Thoracic aorta (tissue), 2 donors: ENCODE measurements at regions not wholly inside any gene's neighbourhood (a gene's known extent, or its start where the extent isn't known, plus 50 kb on each side); places are given as distances from the start of the nearest gene placed in this dataset.

Experiments used
- ATAC-seq: fragments of 150-250 bp; one replicate; pipeline ENCODE4 v1.8.0; 2017; ENCODE audit warnings: low read depth; ENCODE audit not compliant: insufficient number of reproducible peaks, low FRiP score
- DNase-seq: peaks from one replicate; pipeline ENCODE4 v3.0.0-alpha.2; 2020; ENCODE audit warnings: low spot score
- H3K27ac ChIP-seq, 2 donors: fragments of 200-600 bp; sonication (generic); 1 replicate in 1 of 2; 2 replicates in 1 of 2; pipeline ENCODE4 v1.5.1; 2016; ENCODE audit warnings: mild to moderate bottlenecking in 2 of 2, moderate library complexity in 2 of 2
- H3K27me3 ChIP-seq: fragments of 200-600 bp; sonication (generic); replicated peaks from 2 replicates; pipeline ENCODE4 v1.6.0; 2016; ENCODE audit warnings: mild to moderate bottlenecking; ENCODE audit not compliant: insufficient read depth
- H3K36me3 ChIP-seq: fragments of 200-600 bp; sonication (generic); one replicate; pipeline ENCODE4 v1.5.1; 2016
- H3K4me1 ChIP-seq, 2 donors: fragments of 200-600 bp; sonication (generic); 1 replicate in 1 of 2; 2 replicates in 1 of 2; pipeline versions ENCODE4 v1.5.1 to v1.6.0; 2016; ENCODE audit warnings: low read depth in 2 of 2, mild to moderate bottlenecking in 1 of 2; ENCODE audit not compliant: control insufficient read depth in 1 of 2
- H3K4me3 ChIP-seq: fragments of 200-600 bp; sonication (generic); 2 replicates; pipeline ENCODE4 v1.5.1; 2016; ENCODE audit warnings: mild to moderate bottlenecking
- H3K9me3 ChIP-seq: fragments of 200-600 bp; sonication (generic); 2 replicates; pipeline ENCODE4 v1.5.1; 2016
- TF ChIP-seq, protein P1 (sequence below): fragments of 200-600 bp; sonication (generic); IDR thresholded peaks from one replicate; pipeline ENCODE4 v1.5.1; 2019; ENCODE audit warnings: antibody characterized with exemption

DNA sequence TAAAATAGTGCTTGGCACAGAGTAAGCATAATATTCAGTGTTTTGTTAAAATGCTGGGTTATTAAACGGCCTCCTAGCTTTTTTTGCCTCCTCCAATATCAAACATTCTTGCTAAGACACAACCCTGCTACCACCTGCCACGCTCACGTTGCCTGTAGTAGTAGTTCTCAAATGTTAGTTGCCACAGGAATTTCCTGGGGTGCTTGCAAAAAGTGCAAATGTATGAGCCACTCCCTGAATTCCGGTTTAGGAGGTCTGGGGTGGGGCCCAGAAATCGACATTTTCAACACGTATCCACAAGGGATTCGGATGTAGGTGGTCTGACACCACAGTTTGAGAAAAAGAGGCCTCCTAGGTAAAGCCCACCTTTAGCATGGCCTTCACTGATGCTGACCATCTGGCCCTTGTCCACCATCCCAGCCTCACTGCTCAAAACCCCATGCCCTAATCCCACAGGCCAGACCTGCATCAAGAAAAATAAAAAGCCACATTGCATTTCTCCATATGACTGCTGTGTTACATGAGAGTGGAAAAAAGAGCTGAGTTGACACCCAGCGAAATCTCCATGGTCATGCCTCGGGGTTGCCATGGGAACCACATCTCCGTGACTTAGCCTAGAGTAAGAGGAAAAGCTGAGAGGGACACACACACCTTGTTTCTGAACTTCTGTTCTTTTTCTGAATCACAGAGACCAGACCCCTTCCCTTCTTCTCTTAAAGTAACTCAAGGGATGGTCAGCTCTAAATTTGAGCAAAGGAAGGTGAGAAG lies 116.4 kb upstream of the HES1 start:
- no peak for DNase-seq
- Histone ChIP-seq H3K9me3 (no peaks in the 10 kb centered on the region), H3K4me3 (no peak overlapping the region), H3K4me1 (no peaks in the 10 kb centered on the region), H3K27ac (no peak overlapping the region), H3K36me3 (no peaks in the 10 kb centered on the region), H3K27me3 (no peaks in the 10 kb centered on the region)
- TF ChIP-seq, protein P1, sequence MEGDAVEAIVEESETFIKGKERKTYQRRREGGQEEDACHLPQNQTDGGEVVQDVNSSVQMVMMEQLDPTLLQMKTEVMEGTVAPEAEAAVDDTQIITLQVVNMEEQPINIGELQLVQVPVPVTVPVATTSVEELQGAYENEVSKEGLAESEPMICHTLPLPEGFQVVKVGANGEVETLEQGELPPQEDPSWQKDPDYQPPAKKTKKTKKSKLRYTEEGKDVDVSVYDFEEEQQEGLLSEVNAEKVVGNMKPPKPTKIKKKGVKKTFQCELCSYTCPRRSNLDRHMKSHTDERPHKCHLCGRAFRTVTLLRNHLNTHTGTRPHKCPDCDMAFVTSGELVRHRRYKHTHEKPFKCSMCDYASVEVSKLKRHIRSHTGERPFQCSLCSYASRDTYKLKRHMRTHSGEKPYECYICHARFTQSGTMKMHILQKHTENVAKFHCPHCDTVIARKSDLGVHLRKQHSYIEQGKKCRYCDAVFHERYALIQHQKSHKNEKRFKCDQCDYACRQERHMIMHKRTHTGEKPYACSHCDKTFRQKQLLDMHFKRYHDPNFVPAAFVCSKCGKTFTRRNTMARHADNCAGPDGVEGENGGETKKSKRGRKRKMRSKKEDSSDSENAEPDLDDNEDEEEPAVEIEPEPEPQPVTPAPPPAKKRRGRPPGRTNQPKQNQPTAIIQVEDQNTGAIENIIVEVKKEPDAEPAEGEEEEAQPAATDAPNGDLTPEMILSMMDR, result no peak
- no peak for ATAC-seq

DNA sequence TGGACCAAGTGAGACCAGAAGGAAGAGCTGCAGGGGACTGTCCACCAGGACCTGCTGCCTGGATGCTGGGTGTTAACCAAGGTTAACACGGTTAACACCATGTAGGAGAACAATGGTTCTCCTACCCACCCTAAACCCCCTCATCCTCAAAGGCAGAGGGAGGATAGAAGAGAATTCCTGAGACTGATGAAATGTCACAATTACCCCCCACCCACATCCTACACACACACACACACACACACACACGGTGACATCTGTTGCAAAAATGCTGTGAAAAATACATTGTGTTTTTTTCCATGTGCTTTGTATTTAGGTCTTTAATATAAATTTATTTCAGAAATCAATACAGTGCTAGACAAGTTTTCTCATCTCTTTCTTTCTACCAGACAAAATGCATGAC lies 113.9 kb upstream of the HES1 start:
- no peak for ATAC-seq
- TF ChIP-seq, protein P1, result no peak
- no peaks in the 10 kb centered on the region for H3K4me1 ChIP-seq
- H3K27ac ChIP-seq, result no peak overlapping the region
- H3K27me3 ChIP-seq, result no peaks in the 10 kb centered on the region
- H3K4me3 ChIP-seq, result no peak overlapping the region
- H3K36me3 ChIP-seq, result no peaks in the 10 kb centered on the region
- no peaks in the 10 kb centered on the region for H3K9me3 ChIP-seq
- no peak for DNase-seq

DNA sequence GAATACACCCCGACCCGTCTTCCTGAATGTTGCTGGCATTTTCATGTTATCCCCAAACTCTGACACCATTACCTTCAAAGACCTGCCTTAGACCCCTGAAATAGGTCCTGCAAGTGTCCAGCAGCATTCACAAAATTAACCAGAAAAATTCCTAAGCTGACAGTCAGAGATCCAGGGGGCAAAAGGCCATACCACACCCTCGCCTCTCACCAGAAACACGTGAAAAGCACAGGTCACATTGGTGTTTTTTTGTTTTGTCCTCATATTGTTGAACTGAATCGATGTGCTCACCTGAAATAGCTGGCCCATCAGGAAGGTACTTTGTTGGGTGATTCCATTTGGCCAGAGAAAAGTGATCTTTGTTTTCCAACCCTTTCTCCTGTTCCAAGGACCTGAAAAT lies 113.1 kb upstream of the HES1 start:
- Histone ChIP-seq H3K27ac (no peak overlapping the region), H3K4me1 (no peaks in the 10 kb centered on the region), H3K9me3 (no peaks in the 10 kb centered on the region), H3K27me3 (no peaks in the 10 kb centered on the region), H3K36me3 (no peaks in the 10 kb centered on the region), H3K4me3 (no peak overlapping the region)
- ATAC-seq (no peak), DNase-seq (no peak)
- TF ChIP-seq, protein P1, result no peak

DNA sequence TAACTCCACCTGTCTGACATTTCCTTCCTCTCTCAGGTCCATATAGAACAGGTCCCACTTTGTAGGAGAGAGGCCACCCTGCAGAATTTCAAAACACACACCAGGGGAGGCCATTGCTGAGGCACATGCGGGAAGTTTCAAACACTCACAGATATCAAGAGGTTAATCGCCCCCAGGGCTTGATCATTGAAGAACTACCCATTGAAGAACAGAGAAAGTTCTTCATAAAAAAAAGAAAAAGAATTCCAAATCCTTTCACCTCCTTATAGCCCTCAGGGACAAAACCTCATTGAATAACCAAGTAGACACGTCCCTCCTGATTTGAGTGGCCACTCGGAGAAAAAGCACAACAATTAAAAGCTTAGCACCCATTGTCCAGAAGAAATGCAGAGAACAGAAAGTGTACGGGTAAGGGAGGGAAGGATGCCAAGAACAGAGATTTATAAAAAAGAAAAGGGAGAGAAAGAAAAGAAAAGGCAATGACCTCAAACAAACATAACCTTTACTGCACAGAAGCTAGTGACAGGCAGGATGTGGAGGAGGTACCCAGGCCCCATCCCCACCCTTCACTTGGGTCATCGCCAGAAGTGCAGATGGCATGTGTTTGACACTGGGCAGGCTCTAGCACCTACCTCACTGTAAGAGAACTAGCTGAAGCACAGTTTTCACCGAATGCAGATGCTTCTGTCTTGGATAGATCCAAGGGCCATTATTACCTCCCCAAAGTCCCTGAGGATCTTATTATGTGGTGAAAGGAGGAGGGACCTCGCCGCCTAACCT lies 112.3 kb upstream of the HES1 start:
- Histone ChIP-seq H3K36me3 (no peaks in the 10 kb centered on the region), H3K4me3 (no peak overlapping the region), H3K4me1 (no peaks in the 10 kb centered on the region), H3K27ac (no peak overlapping the region), H3K9me3 (no peaks in the 10 kb centered on the region), H3K27me3 (no peaks in the 10 kb centered on the region)
- TF ChIP-seq, protein P1, result no peak
- ATAC-seq, result no peak
- no peak for DNase-seq

DNA sequence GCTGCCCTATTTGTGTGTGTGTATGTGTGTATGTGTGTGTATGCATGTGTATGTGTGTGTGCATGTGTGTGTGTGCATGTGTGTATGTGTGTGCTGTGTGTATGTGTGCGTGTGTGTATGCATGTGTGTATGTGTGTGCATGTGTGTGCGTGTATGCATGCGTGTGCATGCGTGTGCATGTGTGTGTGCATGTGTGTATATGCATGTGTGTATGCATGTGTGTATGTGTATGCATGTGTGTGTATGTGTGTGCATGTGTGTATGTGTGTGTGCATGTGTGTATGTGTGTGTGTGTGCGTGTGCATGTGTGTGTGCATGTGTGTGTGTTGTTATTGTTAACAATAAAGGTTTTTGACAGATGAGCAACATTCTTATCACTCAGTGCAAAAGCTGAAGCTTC lies 110.8 kb upstream of the HES1 start:
- DNase-seq (no peak), ATAC-seq (no peak)
- TF ChIP-seq, protein P1, result no peak
- H3K27me3 ChIP-seq, result no peaks in the 10 kb centered on the region
- no peaks in the 10 kb centered on the region for H3K9me3 ChIP-seq
- no peak overlapping the region for H3K4me3 ChIP-seq
- no peaks in the 10 kb centered on the region for H3K36me3 ChIP-seq
- no peaks in the 10 kb centered on the region for H3K4me1 ChIP-seq
- no peak overlapping the region for H3K27ac ChIP-seq
